Neural cell (in vitro differentiated cells): ENCODE measurements at regions not wholly inside any gene's neighbourhood (a gene's known extent, or its start where the extent isn't known, plus 50 kb on each side); places are given as distances from the start of the nearest gene placed in this dataset.

Source experiments
- EP300 ChIP-seq: fragments of 450-650 bp; conservative IDR thresholded peaks from 2 replicates; pipeline ENCODE4 v1.6.1; 2014; ENCODE audit warnings: antibody characterized with exemption, mild to moderate bottlenecking, moderate library complexity; ENCODE audit not compliant: poor library complexity, severe bottlenecking
- EZH2 ChIP-seq: fragments of 200-600, 300-800 bp; shearing (Covaris generic), sonication (generic); IDR thresholded peaks from 2 replicates; pipeline ENCODE4 v1.6.1; 2014; ENCODE audit warnings: antibody characterized with exemption, low read length, borderline replicate concordance, mild to moderate bottlenecking; ENCODE audit not compliant: insufficient read depth, poor library complexity, severe bottlenecking
- MXI1 ChIP-seq: fragments of 450-650 bp; conservative IDR thresholded peaks from 2 replicates; pipeline ENCODE4 v1.6.1; 2014; ENCODE audit warnings: antibody characterized with exemption, mild to moderate bottlenecking; ENCODE audit not compliant: poor library complexity, severe bottlenecking
- POLR2AphosphoS5 ChIP-seq: IDR thresholded peaks from 2 replicates; pipeline ENCODE4 v1.6.1; 2012
- RAD21 ChIP-seq: fragments of 450-650 bp; conservative IDR thresholded peaks from 2 replicates; pipeline ENCODE4 v1.6.1; 2014; ENCODE audit warnings: antibody characterized with exemption, mild to moderate bottlenecking, moderate library complexity
- SMC3 ChIP-seq: fragments of 450-650 bp; conservative IDR thresholded peaks from 2 replicates; pipeline ENCODE4 v1.6.1; 2014; ENCODE audit warnings: antibody characterized with exemption, mild to moderate bottlenecking, moderate library complexity; ENCODE audit not compliant: poor library complexity
- TAF1 ChIP-seq: IDR thresholded peaks from 2 replicates; pipeline ENCODE4 v1.6.1; 2012; ENCODE audit warnings: low read depth
- TF ChIP-seq, protein P1 (sequence below): fragments of 450-650 bp; IDR thresholded peaks from 2 replicates; pipeline ENCODE4 v1.5.1; 2014; ENCODE audit warnings: antibody characterized with exemption, mild to moderate bottlenecking, moderate library complexity; ENCODE audit not compliant: poor library complexity, severe bottlenecking
- TF ChIP-seq, protein P2 (sequence below): IDR thresholded peaks from 2 replicates; pipeline ENCODE4 v1.6.1; 2012; ENCODE audit warnings: borderline replicate concordance

DNA sequence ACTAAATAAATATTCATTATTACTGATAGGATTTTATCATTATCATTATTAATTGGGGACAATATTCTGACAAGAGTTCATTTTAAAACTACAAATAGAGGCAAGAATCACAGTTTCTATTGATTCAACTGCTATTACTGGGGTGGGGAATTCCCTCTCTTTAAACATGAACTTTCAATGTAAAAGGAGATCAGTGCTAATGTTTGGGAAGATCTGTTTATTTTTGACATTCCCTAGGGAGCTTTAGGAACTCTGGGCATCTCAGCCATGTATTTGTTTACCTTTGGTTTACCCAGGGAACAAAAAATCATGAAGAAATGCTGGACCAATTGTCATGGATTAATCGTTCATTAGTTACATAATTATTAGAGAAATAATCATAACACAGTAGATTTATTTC lies 443.2 kb upstream of the AKR1E2 start:
- TF ChIP-seq, protein P1, sequence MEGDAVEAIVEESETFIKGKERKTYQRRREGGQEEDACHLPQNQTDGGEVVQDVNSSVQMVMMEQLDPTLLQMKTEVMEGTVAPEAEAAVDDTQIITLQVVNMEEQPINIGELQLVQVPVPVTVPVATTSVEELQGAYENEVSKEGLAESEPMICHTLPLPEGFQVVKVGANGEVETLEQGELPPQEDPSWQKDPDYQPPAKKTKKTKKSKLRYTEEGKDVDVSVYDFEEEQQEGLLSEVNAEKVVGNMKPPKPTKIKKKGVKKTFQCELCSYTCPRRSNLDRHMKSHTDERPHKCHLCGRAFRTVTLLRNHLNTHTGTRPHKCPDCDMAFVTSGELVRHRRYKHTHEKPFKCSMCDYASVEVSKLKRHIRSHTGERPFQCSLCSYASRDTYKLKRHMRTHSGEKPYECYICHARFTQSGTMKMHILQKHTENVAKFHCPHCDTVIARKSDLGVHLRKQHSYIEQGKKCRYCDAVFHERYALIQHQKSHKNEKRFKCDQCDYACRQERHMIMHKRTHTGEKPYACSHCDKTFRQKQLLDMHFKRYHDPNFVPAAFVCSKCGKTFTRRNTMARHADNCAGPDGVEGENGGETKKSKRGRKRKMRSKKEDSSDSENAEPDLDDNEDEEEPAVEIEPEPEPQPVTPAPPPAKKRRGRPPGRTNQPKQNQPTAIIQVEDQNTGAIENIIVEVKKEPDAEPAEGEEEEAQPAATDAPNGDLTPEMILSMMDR: no peak
- TF ChIP-seq EZH2: no peak
- no peak for TF ChIP-seq SMC3
- TF ChIP-seq, protein P2, sequence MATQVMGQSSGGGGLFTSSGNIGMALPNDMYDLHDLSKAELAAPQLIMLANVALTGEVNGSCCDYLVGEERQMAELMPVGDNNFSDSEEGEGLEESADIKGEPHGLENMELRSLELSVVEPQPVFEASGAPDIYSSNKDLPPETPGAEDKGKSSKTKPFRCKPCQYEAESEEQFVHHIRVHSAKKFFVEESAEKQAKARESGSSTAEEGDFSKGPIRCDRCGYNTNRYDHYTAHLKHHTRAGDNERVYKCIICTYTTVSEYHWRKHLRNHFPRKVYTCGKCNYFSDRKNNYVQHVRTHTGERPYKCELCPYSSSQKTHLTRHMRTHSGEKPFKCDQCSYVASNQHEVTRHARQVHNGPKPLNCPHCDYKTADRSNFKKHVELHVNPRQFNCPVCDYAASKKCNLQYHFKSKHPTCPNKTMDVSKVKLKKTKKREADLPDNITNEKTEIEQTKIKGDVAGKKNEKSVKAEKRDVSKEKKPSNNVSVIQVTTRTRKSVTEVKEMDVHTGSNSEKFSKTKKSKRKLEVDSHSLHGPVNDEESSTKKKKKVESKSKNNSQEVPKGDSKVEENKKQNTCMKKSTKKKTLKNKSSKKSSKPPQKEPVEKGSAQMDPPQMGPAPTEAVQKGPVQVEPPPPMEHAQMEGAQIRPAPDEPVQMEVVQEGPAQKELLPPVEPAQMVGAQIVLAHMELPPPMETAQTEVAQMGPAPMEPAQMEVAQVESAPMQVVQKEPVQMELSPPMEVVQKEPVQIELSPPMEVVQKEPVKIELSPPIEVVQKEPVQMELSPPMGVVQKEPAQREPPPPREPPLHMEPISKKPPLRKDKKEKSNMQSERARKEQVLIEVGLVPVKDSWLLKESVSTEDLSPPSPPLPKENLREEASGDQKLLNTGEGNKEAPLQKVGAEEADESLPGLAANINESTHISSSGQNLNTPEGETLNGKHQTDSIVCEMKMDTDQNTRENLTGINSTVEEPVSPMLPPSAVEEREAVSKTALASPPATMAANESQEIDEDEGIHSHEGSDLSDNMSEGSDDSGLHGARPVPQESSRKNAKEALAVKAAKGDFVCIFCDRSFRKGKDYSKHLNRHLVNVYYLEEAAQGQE: no peak
- TF ChIP-seq POLR2AphosphoS5: no peak
- no peak for TF ChIP-seq EP300
- TF ChIP-seq TAF1: no peak
- no peak for TF ChIP-seq RAD21
- TF ChIP-seq MXI1: no peak
